NCI-H69 (cell line): ENCODE measurements at regions not wholly inside any gene's neighbourhood (a gene's known extent, or its start where the extent isn't known, plus 50 kb on each side); places are given as distances from the start of the nearest gene placed in this dataset.
"Not testable (repeated sequence)": the region's sequence is repeated elsewhere in the genome, so short reads cannot be mapped to it uniquely, and the experiment has no call there.

ENCODE experiments used
- DNase-seq: peaks from one replicate; lab custom pipeline; 2025; lab: John Stamatoyannopoulos, UW

GRCh38 chr17:16843511-16843910, 128.4 kb downstream of the TNFRSF13B start:
- DNase-seq, result not testable (repeated sequence)

DNA sequence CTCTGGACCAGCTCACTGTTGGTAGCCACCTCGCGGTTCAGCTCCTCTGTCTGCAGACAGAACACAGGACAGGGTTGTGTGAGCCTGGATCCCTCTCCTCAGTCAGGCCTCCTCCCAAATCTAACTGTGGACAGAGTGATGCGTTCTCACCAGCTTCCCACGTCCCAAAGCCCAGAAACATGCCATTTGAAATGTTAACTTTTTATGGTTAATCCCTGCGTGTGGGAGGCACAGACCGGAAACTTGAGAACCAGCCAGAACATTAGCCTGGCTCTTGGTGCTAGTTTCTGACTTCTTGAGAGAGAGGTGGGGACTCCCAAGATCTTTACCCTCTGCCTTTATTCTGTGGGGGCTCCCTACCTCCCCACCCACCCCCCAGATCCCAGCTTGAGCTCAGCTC, 129.6 kb downstream of the TNFRSF13B start:
- not testable (repeated sequence) for DNase-seq

DNA sequence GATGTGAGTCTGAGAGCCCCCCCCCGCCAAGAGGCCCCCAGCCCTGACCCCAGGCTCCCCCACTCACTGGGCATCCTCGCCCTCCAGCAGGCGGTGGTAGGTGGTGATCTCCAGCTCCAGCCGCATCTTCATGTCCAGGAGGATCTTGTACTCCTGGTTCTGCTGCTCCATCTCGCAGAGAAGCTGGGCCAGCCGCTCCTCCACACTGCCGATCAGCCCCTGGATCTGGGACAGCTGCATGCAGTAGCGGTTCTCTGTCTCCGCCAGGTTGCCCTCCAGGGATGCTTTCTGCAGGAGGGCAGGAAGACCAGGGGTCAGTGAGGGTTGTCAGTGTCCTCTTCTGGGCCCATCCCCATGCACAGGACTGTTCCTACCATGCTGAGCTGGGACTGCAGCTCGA, 130.0 kb downstream of the TNFRSF13B start:
- DNase-seq, result not testable (repeated sequence)

DNA sequence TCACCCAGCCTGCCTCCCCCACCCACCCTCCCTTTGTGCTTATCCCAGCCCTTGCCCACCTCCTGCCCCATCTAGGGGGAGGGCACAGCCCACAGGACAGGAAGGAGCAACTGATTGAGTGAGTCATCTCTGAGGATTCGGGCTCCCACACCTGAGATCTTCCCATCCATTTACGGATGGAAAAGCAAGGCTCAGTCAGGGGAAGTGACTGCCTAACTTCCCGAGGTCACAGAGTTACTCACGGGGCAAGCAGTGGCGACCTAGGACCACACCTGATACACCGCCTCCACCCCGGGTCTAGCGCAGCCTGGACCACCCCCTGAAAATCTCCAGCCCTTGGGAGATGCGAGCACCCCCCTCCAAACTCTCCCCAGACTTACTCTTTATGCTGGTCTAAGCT, 131.7 kb downstream of the TNFRSF13B start:
- DNase-seq, result not testable (repeated sequence)

DNA sequence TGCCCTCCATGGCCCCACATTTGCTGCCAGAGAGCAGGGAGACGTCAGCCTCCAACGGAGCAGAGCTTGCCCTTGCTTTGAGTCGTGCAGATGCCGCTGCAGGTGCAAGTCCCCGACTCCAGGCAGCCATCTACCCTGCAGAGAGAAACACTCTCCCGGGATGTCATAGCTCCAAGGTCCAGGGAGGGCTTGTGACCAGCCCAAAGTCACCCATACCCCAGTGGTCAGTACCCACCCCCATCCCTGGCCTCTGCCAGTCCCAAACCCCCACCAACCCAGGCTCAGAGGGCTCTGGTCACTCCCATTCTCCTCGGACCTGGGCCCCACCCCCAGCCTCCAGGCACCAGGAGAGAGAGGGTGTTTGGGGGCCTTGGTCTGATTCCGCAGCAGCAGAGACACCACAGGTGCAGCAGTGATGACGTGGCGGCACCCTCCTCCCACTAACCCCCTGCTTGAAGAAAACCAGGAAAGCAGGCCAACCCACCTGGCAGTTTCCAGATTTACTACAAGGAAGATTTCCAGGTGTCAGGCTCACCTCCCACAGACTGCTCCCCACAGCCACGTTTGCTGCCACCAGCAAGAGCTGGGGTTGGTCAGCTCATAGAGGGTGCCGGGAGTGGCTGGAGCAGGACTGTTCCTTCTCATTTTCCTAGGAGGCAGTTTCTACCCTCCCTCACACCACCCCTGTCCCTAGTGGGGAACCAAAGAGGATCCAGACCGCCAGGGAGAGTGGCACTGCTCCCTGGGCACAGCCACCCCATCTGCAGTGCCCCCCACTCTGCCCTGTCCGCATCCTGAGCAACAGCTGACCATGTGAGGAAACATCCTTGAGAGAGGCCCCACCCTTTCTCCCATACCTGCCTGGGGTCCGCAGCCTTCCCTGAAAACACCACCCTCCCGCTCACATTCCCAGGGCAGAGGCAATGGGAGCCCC, 132.4 kb downstream of the TNFRSF13B start:
- DNase-seq, result not testable (repeated sequence)

DNA sequence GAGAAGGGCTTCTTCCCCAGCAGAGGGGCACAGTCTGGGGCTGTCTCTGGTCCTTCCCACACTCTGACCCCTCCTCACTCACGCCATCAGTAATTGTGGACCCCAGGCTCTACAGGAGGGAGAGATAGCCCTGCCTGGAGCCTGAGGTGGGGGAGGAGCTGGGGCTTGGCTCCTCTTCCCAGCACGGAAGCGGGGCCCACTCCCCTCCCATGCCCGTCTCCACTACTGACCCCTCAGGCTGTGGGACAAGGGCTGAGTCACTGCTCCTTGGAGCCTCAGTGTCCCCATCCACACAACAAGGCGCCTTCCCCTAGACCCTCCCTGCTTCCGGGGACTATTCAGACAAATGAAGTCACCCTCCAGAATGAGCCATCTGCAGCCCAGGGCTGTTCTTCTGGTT, 133.1 kb downstream of the TNFRSF13B start:
- not testable (repeated sequence) for DNase-seq

DNA sequence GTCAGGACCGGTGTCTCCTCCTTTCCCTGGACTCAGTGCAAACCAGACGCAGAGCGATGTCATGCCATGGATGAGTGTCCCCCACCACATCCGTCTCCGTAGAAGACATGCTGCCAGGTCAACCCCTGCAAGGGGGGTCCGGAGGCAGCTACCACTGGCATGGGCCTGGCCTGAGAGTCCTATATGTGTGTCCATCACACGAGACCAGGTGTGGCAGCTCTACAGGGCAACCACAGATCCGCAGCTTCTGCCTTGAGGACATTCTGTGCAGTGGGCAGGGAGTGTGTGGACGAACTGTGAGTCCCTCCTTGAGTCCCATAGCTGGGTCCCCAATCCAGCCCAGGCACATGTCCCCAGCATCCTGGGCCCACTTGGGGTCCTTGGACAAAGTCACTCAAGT, 133.6 kb downstream of the TNFRSF13B start:
- DNase-seq, result not testable (repeated sequence)

- not testable (repeated sequence) for DNase-seq
These were observed 134.3 kb downstream of the TNFRSF13B start for GRCh38 chr17:16837468-16838266.

DNA sequence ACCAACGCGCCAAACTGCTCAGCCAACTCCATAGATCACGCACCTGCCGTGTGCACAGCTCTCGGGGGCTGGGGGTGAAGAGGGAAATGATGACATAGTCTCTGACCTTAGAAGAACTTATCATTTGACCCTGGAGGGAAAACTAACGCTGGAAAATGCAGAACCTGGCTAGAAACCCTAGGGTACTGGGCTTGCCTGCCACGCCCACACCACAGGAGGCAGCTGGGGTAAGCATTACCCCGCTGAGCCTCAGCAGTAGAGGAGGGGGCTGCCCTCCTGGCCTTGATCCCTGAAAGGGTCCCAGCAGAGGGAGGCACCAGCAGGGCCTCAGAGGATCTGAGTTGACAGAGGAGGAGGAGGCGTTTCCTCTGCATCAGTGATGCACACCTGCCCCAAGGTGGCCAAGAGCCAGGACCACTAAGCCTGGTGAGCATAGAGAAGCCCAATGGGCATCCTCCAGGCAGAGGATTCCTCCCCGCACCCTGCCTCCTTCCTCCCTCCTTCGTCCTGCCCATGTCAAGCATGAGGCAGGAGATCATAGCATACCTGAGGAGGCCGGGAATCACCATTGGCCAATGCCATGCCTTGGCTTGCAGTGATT, 135.5 kb downstream of the TNFRSF13B start:
- DNase-seq, result peak; percentile 67

GRCh38 chr17:16833517-16833916, 138.4 kb downstream of the TNFRSF13B start:
- DNase-seq, result not testable (repeated sequence)

GRCh38 chr17:16832853-16833252, 139.1 kb downstream of the TNFRSF13B start:
- DNase-seq, result not testable (repeated sequence)

DNA sequence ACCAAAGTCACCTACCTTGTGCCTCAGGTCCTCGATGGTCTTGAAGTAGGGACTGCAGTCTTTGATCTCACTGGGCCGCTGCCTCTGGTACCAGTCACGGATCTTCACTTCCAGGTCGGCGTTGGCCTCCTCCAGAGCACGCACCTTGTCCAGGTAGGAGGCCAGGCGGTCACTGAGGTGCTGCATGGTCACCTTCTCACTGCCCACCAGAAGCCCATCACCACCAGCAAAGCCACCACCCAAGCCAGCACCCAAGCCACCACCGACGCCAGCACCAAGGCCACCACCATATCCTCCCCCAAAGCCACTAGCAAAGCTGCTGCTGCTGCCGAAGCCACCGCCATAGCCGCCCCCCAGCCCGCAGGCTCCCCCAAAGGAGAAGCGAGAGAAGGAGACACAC, 139.7 kb downstream of the TNFRSF13B start:
- DNase-seq, result not testable (repeated sequence)

DNA sequence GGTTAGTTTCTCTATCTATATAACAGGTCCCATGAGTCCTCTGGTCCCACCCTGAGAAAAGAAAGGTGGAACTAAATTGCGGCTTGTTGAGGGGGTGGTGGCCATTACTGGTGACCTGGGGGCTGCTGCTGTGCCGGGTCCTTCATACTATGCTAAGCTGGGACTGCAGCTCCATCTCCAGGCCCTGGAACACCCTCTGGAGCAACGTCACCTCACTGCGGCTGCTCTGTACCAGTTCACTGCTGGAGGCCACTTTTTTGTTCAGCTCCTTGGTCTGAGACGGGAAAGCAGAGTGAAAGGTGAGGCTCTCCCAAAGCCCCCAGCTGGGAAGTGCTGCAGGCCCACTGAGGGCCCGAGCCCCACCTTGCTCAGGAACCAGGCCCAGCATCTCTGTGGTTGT, 140.7 kb downstream of the CCDC144A start:
- DNase-seq, result not testable (repeated sequence)

GRCh38 chr17:16830219-16830618, 140.2 kb downstream of the CCDC144A start:
- not testable (repeated sequence) for DNase-seq
